Central memory CD8-positive, alpha-beta T cell (primary cell): ENCODE measurements at regions not wholly inside any gene's neighbourhood (a gene's known extent, or its start where the extent isn't known, plus 50 kb on each side); places are given as distances from the start of the nearest gene placed in this dataset.

Source experiments
- ATAC-seq: fragments of 150-1000 bp; cut with Tn5 transposase; replicated peaks from 2 replicates; pipeline ENCODE4 v1.10.0; 2022; ENCODE audit warnings: mild to moderate bottlenecking, moderate FRiP score, moderate number of reproducible peaks; ENCODE audit not compliant: poor library complexity, severe bottlenecking; ENCODE audit errors: extremely low read depth
- DNase-seq, 2 donors: peaks; one replicate each; pipeline ENCODE4 v3.0.0; 2021; ENCODE audit warnings: low spot score in 2 of 2
- H3K27ac Mint-ChIP-seq: one replicate; pipeline ENCODE4 v1.8.0; 2022; ENCODE audit warnings: low read depth, mild to moderate bottlenecking, moderate library complexity, mixed read lengths
- H3K27me3 Mint-ChIP-seq: one replicate; pipeline ENCODE4 v1.8.0; 2022; ENCODE audit warnings: mixed read lengths
- H3K36me3 Mint-ChIP-seq: one replicate; pipeline ENCODE4 v1.8.0; 2022; ENCODE audit warnings: mild to moderate bottlenecking, moderate library complexity, mixed read lengths; ENCODE audit not compliant: insufficient read depth
- H3K4me1 Mint-ChIP-seq: one replicate; pipeline ENCODE4 v1.8.0; 2022; ENCODE audit warnings: mixed read lengths
- H3K4me3 Mint-ChIP-seq: one replicate; pipeline ENCODE4 v1.8.0; 2022; ENCODE audit warnings: mild to moderate bottlenecking, moderate library complexity, mixed read lengths
- H3K9me3 Mint-ChIP-seq: one replicate; pipeline ENCODE4 v1.8.0; 2022; ENCODE audit warnings: mixed read lengths

DNA sequence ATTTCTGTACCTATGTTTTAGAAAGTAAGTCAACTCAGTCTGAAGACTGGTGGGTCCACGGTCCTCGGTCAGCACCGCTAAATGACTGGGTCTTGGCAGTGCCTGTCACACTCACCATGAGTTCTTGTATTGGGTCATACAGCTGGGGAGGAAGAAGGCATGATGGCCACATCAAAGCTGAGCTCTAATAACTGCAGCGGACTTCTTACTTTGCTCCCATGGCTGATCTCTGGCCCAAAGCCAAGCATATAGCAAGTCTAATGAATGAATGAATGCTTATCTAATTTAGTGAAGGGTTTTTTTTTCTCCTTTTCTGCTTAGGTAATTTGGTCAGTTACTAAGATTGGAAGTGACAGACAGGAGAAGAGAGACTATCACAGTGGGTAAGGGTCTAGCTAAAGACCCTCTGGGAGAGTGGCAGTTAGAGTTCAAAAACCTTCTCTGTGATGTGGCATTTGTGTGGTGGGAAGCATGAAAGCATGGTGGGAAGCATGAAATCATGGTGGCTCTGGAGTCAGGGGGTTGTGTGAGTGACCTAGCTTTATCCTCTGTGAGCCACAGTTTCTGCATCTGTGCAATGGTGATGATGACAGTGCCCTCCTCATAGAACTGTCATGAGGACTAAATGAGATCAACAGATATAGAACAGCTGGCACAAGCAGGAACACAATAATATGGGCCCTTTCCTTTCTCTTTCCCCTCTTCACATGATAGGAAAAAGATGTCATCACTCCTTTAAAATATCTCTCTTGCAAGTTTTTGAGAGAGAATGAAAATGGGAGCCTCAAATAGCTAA lies 78.9 kb upstream of the JAK1 start:
- Mint-ChIP-seq H3K4me3 (no peak overlapping the region), H3K27me3 (no peaks in the 10 kb centered on the region), H3K36me3 (peaks cover 7% of the 10 kb centered on the region), H3K9me3 (no peaks in the 10 kb centered on the region), H3K4me1 (peaks cover 53% of the 10 kb centered on the region), H3K27ac (peak overlapping the region; percentile 13)
- no peak for ATAC-seq
- DNase-seq, result no peak

DNA sequence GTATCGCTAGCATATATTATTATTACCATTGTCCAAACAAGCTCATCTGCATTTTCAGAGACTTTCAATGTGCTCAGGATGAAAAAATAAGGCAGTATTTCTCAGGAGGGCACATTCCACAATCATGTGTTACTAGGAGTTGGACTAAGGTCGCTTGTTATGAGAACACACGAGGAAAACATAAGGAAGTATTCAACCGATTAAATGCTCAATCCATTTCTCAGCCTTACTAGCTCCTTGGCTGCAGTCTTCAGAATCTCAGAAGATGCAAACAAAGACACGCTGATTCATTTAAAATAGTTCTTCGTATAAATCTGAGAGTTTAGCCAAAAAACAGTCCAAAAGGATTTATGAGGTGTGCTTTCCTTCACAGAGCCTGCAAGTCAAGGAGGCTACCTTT lies 82.0 kb upstream of the JAK1 start:
- H3K4me1 Mint-ChIP-seq, result peaks cover 62% of the 10 kb centered on the region

DNA sequence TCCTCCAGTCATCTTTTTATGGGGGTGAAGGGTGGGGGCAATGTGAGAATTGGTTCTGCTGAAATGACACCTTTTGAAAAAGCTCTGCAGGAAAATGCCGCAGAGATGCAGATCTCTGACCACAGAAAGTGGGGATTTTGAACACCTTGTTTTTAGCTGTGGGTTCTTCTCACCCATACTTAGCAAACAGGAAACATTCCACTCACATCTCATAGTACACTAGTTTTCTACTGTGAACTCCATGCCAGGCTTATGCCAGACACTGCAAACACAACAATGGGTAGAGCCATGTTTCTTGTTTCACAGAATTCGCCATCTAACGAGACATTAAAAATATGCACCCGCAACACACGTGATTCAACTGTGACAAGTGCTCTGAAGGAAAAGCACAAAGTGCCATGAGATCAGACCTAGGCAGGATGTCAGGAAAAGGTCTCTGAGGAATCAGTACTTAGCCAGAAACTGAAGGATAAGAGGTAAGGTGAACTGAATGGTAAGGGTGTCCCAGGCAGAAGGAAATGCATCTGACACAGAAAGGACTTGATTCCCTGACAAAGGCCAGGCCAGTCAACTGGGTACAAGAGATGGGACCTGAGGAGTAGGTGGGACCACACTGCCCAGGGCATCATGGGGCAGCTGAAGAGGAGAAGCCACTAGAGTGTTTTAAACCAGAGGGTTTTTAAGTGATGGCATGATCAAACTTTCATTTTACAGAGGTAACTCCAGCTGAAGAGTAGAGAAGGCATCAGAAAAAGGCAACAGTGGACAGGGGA lies 83.8 kb upstream of the JAK1 start:
- peak overlapping the region; percentile 61 for H3K4me3 Mint-ChIP-seq
- H3K4me1 Mint-ChIP-seq, result peaks cover 55% of the 10 kb centered on the region
- ATAC-seq, result peak; percentile 79
- H3K27me3 Mint-ChIP-seq, result no peaks in the 10 kb centered on the region
- no peak for DNase-seq
- H3K27ac Mint-ChIP-seq, result peak overlapping the region; percentile 66
- no peaks in the 10 kb centered on the region for H3K9me3 Mint-ChIP-seq
- peaks cover 6% of the 10 kb centered on the region for H3K36me3 Mint-ChIP-seq

More for the DNA sequence above, 82.0 kb upstream of the JAK1 start:
- no peak for DNase-seq
- no peak for ATAC-seq
- Mint-ChIP-seq H3K4me3 (no peak overlapping the region), H3K27ac (no peak overlapping the region), H3K27me3 (no peaks in the 10 kb centered on the region), H3K36me3 (peaks cover 6% of the 10 kb centered on the region), H3K9me3 (no peaks in the 10 kb centered on the region)

DNA sequence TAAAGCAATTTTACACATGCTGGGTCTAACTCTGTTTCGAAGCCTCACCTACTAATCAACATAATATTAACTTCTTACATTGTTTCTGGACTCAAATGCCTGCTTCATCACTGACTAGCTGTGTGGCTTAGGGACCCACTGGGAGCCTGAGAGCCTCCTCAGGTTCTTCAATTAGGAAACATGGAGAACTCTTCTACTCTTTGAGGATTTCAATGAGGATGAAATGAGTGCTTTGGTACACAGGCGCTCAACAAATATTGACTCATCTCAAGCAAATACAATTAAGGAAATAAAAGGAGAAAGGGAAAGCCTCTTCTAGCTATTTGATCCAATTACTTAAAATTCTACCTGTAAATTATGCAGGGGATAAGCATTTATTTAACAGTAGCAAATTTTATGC lies 84.4 kb upstream of the JAK1 start:
- ATAC-seq (no peak), DNase-seq (no peak)
- no peaks in the 10 kb centered on the region for H3K27me3 Mint-ChIP-seq
- H3K4me1 Mint-ChIP-seq, result peaks cover 50% of the 10 kb centered on the region
- H3K36me3 Mint-ChIP-seq, result peaks cover 6% of the 10 kb centered on the region
- peak overlapping the region; percentile 66 for H3K27ac Mint-ChIP-seq
- H3K4me3 Mint-ChIP-seq, result no peak overlapping the region
- H3K9me3 Mint-ChIP-seq, result no peaks in the 10 kb centered on the region

DNA sequence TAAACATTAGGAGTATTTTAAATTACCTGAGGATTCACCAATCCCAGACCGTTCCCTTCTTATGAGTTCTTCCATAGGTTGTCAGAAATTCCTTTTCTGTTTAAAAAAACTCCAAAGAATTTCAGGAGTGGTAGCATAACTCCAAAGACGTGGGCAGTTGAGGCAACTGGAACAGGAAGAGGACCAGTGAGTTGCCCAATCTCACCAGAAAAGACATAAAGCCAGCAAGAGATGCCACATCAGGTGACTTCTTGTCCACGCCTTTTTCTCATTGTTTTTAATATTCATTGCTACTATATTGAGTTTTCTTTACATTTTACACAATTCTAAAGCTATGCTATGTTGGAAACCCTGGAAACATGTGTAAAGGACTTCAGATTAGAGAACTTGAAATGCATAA lies 88.1 kb upstream of the JAK1 start:
- Mint-ChIP-seq H3K36me3 (peaks cover 19% of the 10 kb centered on the region), H3K4me1 (peaks cover 33% of the 10 kb centered on the region), H3K27me3 (no peaks in the 10 kb centered on the region), H3K9me3 (no peaks in the 10 kb centered on the region), H3K4me3 (no peak overlapping the region), H3K27ac (no peak overlapping the region)
- ATAC-seq (no peak), DNase-seq (no peak)

DNA sequence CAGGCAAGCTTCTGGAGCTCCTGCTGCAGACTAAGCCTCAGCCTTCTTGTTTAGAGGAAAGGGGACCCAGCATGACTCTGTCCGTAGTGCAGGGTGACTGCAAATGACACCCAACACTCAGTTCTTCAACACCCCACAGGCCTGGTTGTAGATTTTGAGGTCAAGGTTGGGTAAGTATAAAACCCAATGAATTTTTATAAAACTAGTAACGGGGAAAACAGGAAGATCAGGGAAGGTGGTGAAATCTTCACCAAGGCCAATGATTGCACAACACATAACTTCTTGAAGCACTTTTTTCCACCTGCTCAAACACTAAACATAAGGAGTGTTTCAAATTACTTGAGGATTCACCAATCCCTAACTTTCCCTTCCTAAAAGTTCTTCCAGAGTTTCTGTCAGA lies 89.4 kb upstream of the JAK1 start:
- DNase-seq, result no peak
- Mint-ChIP-seq H3K27me3 (no peaks in the 10 kb centered on the region), H3K27ac (no peak overlapping the region), H3K4me3 (no peak overlapping the region), H3K36me3 (peaks cover 22% of the 10 kb centered on the region), H3K4me1 (peaks cover 27% of the 10 kb centered on the region), H3K9me3 (no peaks in the 10 kb centered on the region)
- no peak for ATAC-seq

DNA sequence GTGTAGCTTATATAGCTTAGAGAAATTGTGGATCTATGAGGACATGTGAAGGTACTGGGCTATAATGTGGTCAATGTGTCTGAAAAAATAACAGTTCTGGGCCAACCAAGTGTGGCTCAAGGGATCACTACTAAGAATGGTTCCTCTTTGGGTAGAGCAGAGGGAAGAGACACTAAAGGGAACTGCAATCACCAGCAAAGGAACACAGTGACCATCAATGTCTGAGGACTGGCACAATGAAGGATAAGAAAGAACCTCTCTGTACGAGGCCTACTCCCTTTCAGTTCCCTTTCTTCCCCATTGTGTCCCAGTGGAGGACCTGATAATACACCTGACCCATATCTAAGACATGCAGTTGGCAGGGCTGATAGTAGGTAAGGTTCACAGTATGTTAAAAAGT lies 89.9 kb upstream of the JAK1 start:
- peaks cover 25% of the 10 kb centered on the region for H3K4me1 Mint-ChIP-seq
- H3K27me3 Mint-ChIP-seq, result no peaks in the 10 kb centered on the region
- no peak overlapping the region for H3K27ac Mint-ChIP-seq
- no peak overlapping the region for H3K4me3 Mint-ChIP-seq
- ATAC-seq (no peak), DNase-seq (no peak)
- peaks cover 22% of the 10 kb centered on the region for H3K36me3 Mint-ChIP-seq
- no peaks in the 10 kb centered on the region for H3K9me3 Mint-ChIP-seq

DNA sequence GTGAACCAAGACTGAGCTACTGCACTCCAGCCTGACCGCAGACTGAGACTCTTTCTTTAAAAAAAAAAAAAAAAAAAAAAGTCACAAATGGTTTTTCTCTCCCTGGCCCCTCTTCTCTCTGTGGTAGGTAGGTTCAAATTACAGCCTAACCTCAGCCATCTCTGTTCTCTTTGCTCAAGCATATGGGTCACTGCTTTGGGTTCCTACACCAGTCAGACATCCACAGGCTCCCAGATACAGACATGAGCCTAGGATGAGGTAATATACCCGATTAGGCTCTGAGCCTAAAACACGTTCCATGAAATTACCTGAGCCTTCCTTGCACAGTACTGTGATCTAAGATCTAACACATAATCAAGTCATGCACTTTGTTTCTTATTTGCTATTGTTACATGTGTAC lies 90.5 kb upstream of the JAK1 start:
- Mint-ChIP-seq H3K4me1 (peaks cover 22% of the 10 kb centered on the region), H3K27ac (no peak overlapping the region), H3K4me3 (no peak overlapping the region), H3K36me3 (peaks cover 21% of the 10 kb centered on the region), H3K27me3 (no peaks in the 10 kb centered on the region), H3K9me3 (no peaks in the 10 kb centered on the region)
- ATAC-seq (no peak), DNase-seq (no peak)

DNA sequence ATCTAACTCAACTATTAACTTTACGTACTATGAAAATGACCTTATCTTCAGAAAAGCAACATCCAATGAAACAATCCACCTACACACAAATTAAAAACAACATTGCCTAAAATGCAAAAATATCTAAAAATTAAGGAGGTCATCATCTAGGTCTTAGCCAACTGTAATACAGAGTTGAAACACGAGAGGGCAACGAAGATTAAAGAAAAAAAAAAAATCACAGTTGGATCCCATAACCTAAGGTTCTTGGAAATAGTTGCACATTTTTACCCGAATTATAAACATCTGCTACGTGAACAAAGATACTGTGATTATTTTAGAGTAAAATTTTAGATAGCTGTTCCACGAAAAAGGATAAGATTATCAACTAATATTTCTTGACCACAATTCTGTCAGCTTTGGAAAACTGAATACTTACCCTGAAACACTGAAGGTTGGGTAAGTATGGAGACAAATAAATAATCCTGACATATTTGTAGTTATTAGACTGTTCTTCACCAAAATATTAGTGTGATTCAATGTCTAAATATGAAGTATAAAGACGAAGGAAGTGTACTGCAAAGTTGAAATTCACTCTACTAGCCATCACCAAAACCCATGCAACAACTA lies 88.0 kb upstream of the AK4 start:
- no peaks in the 10 kb centered on the region for H3K27me3 Mint-ChIP-seq
- H3K27ac Mint-ChIP-seq, result no peak overlapping the region
- DNase-seq, result no peak
- H3K9me3 Mint-ChIP-seq, result no peaks in the 10 kb centered on the region
- peaks cover 24% of the 10 kb centered on the region for H3K36me3 Mint-ChIP-seq
- peaks cover 50% of the 10 kb centered on the region for H3K4me1 Mint-ChIP-seq
- no peak overlapping the region for H3K4me3 Mint-ChIP-seq
- ATAC-seq, result no peak

DNA sequence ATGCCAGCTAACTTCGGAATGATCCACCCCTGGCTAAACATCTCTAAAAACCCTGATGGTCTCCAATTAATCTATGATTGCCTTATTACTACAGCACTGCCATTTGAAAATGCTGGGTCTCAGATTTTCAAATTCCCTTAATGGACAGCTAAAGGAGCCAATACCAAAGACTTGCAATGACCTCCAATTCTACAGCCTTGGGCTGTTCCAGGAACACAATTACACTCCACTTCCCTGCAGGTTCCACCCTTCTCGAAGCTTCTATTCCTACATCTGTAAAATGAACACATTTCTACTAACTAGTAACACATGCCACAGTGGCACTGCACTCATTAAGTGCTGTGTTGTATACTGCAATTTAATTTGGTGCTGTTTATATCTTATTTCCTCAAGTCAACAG lies 85.7 kb upstream of the AK4 start:
- no peak for ATAC-seq
- Mint-ChIP-seq H3K4me1 (peaks cover 60% of the 10 kb centered on the region), H3K4me3 (no peak overlapping the region), H3K27me3 (no peaks in the 10 kb centered on the region), H3K27ac (peak overlapping the region; percentile 57), H3K36me3 (peaks cover 21% of the 10 kb centered on the region), H3K9me3 (no peaks in the 10 kb centered on the region)
- DNase-seq, result no peak

DNA sequence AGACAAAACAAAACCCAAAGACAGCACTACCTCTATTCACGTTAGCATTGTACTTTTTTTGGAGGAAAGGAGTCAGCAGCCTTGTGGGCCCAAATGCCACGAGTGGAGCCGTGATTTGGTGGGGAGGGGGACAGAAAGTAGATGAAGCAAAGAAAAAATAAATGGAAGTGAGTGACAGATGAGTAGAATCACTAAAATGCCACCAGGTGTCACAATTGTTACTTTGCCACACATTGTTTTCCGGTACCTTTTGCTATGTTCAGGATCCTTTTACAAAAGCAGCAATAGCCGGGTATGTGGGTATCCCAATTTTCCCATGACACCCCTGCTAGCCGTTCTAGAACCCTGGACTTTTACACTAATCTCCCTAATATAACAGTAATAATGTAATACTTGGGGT lies 85.0 kb upstream of the AK4 start:
- DNase-seq (no peak), ATAC-seq (no peak)
- no peaks in the 10 kb centered on the region for H3K9me3 Mint-ChIP-seq
- H3K36me3 Mint-ChIP-seq, result peaks cover 22% of the 10 kb centered on the region
- no peaks in the 10 kb centered on the region for H3K27me3 Mint-ChIP-seq
- peaks cover 60% of the 10 kb centered on the region for H3K4me1 Mint-ChIP-seq
- H3K4me3 Mint-ChIP-seq, result no peak overlapping the region
- peak overlapping the region; percentile 33 for H3K27ac Mint-ChIP-seq

DNA sequence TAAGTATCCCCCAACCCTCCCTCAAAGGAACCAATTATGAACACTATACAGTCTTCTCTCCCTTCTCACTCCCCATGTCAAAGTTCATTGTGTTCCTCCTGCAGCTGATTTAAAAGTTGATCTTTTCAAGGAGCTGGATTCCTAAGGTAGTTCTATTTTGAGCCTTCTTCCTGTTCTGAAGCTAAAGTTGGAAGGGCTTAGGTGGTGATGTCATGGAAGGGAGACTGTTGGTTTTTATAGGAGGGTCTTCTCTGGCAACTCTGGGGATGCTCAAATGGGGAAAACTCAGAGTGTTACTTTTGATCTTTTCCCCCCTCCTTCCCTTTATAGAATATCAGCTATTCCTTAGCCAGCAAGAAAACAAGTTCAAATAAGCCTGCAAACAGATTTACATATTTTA lies 83.0 kb upstream of the AK4 start:
- ATAC-seq (no peak), DNase-seq (no peak)
- Mint-ChIP-seq H3K4me3 (peak overlapping the region; percentile 96), H3K9me3 (no peaks in the 10 kb centered on the region), H3K4me1 (peaks cover 64% of the 10 kb centered on the region), H3K27me3 (no peaks in the 10 kb centered on the region), H3K27ac (peak overlapping the region; percentile 97), H3K36me3 (peaks cover 28% of the 10 kb centered on the region)
